ENCODE measurements at regions not wholly inside any gene's neighbourhood (a gene's known extent, or its start where the extent isn't known, plus 50 kb on each side); places are given as distances from the start of the nearest gene placed in this dataset.

- TF ChIP-seq CTCF (IDR thresholded peaks at IDR 0.05) (no peak), POLR2A (IDR thresholded peaks at IDR 0.05) (no peak)
These were observed 60.8 kb upstream of the GPR158 start for GRCh38 chr10:25114036-25114411.

Data from right lobe of liver (tissue), 4 donors.